Astrocyte (in vitro differentiated cells and primary cell): ENCODE measurements at regions not wholly inside any gene's neighbourhood (a gene's known extent, or its start where the extent isn't known, plus 50 kb on each side); places are given as distances from the start of the nearest gene placed in this dataset.

Source experiments
- CTCF ChIP-seq: IDR thresholded peaks from 2 replicates; pipeline ENCODE4 v1.5.1; 2011; ENCODE audit warnings: low read depth, mild to moderate bottlenecking, inconsistent platforms, low read length, moderate library complexity; ENCODE audit not compliant: insufficient read depth
- EZH2 ChIP-seq: IDR thresholded peaks from 2 replicates; pipeline ENCODE4 v1.6.1; 2012; ENCODE audit warnings: mild to moderate bottlenecking, low read length, inconsistent platforms; ENCODE audit not compliant: insufficient read depth

GRCh38 chr5:109584986-109585599 lies 104.6 kb upstream of the MAN2A1 start:
- TF ChIP-seq CTCF = no peak
- no peak for TF ChIP-seq EZH2
